ENCODE measurements at regions not wholly inside any gene's neighbourhood (a gene's known extent, or its start where the extent isn't known, plus 50 kb on each side); places are given as distances from the start of the nearest gene placed in this dataset.

DNA sequence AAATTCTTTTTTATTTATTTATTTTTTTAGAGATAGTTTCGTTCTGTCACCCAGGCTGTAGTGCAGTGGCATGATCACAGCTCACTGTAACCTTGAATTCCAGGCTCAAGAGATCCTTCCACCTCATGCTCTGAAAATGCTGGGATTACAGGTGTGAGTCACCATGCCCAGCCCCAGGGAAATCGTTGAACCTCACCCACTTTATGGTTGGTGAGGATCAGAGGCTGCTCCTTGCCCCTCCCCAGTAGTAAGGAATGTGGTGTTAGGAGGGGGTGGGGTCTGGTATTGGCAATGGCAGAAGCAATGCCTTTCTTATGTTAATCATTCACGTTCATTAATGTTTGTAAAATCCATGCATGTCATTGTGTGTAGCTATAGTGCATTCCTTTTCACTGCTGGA, 161.9 kb downstream of the SUCLG1 start:
- H3K27me3 ChIP-seq: no peaks in the 10 kb centered on the region
- DNase-seq: no peak
- TF ChIP-seq CTCF (IDR thresholded peaks at IDR 0.05; ENCODE audit: low read depth, low read length): no peak
- no peaks in the 10 kb centered on the region for H3K4me1 ChIP-seq
- no peaks in the 10 kb centered on the region for H3K36me3 ChIP-seq
- H3K9me3 ChIP-seq: no peaks in the 10 kb centered on the region
- no peak overlapping the region for H3K4me3 ChIP-seq (ENCODE audit: low read depth, low read length)

GRCh38 chr2:84293791-84294380, 165.2 kb downstream of the SUCLG1 start:
- Histone ChIP-seq H3K9me3 (no peaks in the 10 kb centered on the region), H3K36me3 (no peaks in the 10 kb centered on the region), H3K27me3 (no peaks in the 10 kb centered on the region), H3K4me3 (ENCODE audit: low read depth, low read length) (no peak overlapping the region), H3K4me1 (no peaks in the 10 kb centered on the region)
- no peak for TF ChIP-seq CTCF (IDR thresholded peaks at IDR 0.05; ENCODE audit: low read depth, low read length)
- no peak for DNase-seq

DNA sequence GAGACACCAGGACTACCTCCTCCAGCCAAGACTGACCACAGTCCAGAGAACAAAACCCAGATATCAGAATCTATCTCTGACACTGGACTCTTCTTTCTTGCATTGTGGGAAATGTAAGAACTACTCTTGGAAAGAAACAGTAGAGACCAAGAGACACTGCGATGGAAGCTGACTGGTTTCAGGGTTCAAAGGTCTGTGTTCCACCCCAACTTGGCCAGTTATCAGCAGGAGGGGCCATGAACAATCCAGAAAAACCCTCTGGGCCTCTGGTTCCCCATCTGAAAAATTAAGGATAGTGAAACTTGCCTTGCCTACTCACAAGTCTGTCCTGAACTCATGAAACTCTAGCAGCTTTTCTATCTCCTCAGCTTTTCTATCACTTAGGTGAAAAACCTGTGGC, 166.5 kb downstream of the SUCLG1 start:
- H3K27me3 ChIP-seq: no peaks in the 10 kb centered on the region
- no peak for TF ChIP-seq CTCF (IDR thresholded peaks at IDR 0.05; ENCODE audit: low read depth, low read length)

DNA sequence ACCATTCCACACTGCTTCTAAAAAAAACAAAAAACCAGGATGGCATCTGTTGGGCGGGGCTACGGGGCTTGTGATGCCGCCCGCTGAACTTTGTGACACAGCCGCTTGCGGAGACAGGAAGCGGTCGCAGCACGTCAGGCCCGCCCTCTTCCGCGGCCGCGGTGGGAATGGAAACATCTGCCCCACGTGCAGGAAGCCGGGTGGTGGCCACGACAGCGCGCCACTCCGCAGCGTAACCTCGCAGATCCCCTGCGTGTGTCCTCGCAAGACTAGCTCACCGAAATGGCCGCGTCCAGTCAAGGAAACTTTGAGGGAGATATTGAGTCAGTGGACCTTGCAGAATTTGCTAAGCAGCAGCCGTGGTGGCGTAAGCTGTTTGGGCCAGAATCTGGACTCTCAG, 168.5 kb downstream of the SUCLG1 start:
- Histone ChIP-seq H3K36me3 (no peaks in the 10 kb centered on the region), H3K9me3 (no peaks in the 10 kb centered on the region), H3K27me3 (no peaks in the 10 kb centered on the region), H3K4me3 (ENCODE audit: low read depth, low read length) (no peak overlapping the region), H3K4me1 (no peaks in the 10 kb centered on the region)
- no peak for DNase-seq
- no peak for TF ChIP-seq CTCF (IDR thresholded peaks at IDR 0.05; ENCODE audit: low read depth, low read length)

More for the DNA sequence above, 166.5 kb downstream of the SUCLG1 start:
- no peaks in the 10 kb centered on the region for H3K4me1 ChIP-seq
- no peaks in the 10 kb centered on the region for H3K9me3 ChIP-seq
- no peak overlapping the region for H3K4me3 ChIP-seq (ENCODE audit: low read depth, low read length)
- DNase-seq: no peak
- no peaks in the 10 kb centered on the region for H3K36me3 ChIP-seq

GRCh38 chr2:84288293-84288692, 170.8 kb downstream of the SUCLG1 start:
- Histone ChIP-seq H3K36me3 (no peaks in the 10 kb centered on the region), H3K4me3 (ENCODE audit: low read depth, low read length) (no peak overlapping the region), H3K9me3 (no peaks in the 10 kb centered on the region), H3K4me1 (no peaks in the 10 kb centered on the region), H3K27me3 (no peaks in the 10 kb centered on the region)
- DNase-seq: no peak
- TF ChIP-seq CTCF (IDR thresholded peaks at IDR 0.05; ENCODE audit: low read depth, low read length): no peak

DNA sequence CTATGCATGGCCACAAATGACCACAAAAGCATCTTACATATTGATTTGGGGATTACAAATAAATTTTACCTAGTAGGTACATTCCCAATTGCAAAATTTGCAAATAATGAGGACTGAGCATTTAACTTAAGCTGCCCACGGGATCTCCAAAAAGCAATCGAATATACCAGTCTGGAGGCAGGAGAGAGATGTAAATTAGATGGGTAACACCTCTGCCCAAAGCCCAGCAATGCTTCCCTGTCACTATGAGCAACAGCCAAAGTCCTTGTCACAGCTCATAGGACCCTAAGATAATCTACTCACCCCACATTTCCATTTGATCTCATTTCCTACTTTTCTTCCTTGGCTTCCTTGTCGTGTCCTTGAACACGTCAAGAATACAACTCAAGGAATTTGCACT, 172.2 kb downstream of the SUCLG1 start:
- H3K36me3 ChIP-seq: no peaks in the 10 kb centered on the region
- no peak overlapping the region for H3K4me3 ChIP-seq (ENCODE audit: low read depth, low read length)
- DNase-seq: no peak
- TF ChIP-seq CTCF (IDR thresholded peaks at IDR 0.05; ENCODE audit: low read depth, low read length): no peak
- H3K4me1 ChIP-seq: no peaks in the 10 kb centered on the region
- no peaks in the 10 kb centered on the region for H3K9me3 ChIP-seq
- H3K27me3 ChIP-seq: no peaks in the 10 kb centered on the region
